GM19035 (cell line): ENCODE measurements at regions not wholly inside any gene's neighbourhood (a gene's known extent, or its start where the extent isn't known, plus 50 kb on each side); places are given as distances from the start of the nearest gene placed in this dataset.

Experiments
- ATAC-seq: cut with Tn5 transposase; IDR thresholded peaks from one replicate; pipeline ENCODE4 v1.9.1; 2021; ENCODE audit not compliant: unreplicated experiment

GRCh38 chr1:25061261-25061995 lies 131.4 kb upstream of the RUNX3 start:
- ATAC-seq: no peak

DNA sequence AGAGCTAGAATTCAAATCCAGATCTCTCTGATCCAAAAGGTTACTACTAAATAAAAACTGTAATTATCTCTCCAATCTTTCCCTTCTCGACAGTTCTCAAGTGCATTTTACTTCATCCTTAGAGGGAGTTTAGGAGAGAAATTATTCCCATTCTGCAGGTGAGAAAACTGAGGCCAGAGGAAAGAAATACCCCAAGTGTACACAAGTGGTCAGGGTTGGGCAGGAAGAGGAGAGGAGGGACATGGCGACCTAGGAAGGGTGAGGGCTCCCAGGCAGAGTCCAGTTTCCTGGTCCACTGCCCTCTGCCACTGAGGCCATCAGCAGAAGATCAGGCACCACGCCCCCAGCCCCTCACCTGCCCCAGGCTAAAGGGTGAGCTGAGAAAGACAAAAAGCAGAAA lies 127.1 kb upstream of the RUNX3 start:
- no peak for ATAC-seq

GRCh38 chr1:25056536-25056935 lies 126.5 kb upstream of the RUNX3 start:
- ATAC-seq: no peak

DNA sequence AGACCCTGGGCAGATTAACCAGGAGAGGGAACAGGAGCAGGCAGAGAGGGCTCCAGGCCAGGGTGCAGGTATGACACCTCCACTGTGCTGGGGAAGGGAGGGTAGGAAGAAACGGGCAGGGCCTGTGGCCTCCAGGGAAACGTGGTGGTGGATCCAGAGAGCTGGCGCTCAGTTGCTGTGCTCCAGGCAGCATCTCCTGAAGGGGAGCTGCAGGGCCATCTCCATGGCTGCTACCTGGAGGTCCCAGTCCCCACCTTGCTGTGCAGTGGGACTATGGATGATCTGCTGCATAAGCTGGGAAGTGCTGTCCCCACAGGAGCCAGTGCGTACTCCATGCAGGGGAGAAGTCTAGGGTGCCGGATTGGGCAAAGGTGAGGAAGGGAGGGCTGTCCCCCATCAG lies 125.9 kb upstream of the RUNX3 start:
- ATAC-seq: no peak

- ATAC-seq: no peak
Observed at GRCh38 chr1:25055324-25055780, 125.3 kb upstream of the RUNX3 start.

DNA sequence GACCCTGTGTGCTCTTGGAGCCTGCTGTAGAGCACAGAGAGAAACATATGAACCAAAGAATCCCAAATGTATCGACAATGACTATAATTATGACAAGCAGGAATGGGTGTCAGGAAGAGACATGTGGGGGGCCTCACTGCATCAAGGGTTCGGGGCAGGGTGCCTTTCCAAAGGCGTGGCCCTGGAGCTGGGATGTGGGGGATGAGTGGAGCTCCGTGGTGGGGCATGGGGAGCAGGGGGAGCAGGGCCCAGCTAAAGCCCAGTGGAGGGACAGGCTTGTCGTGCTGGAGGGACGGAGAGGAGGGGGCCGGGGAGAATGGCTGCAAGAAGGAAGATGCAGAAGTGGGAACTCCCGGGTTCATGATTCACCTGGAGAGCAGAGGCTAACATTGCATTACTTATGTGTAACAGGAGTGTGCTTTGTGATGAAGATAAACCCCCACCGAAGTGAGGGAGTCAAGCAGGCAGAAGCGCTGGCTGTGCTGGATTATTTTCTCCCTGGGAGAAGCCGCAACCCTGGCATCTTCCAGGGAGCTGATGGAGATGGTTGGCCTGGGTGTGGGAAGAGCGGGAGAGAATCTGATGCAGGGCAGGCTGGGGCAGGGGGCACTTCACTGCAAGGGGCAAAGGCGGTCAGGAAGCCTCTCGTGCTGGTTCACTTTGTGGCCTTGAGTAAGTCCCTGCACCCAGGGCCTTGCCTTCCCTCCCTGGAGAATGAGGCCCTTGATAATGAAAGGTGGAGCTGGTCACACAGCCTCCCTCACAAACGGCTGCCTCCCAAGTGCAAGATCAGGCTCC lies 124.6 kb upstream of the RUNX3 start:
- ATAC-seq: no peak

GRCh38 chr1:25053576-25054250 lies 123.6 kb upstream of the RUNX3 start:
- no peak for ATAC-seq

DNA sequence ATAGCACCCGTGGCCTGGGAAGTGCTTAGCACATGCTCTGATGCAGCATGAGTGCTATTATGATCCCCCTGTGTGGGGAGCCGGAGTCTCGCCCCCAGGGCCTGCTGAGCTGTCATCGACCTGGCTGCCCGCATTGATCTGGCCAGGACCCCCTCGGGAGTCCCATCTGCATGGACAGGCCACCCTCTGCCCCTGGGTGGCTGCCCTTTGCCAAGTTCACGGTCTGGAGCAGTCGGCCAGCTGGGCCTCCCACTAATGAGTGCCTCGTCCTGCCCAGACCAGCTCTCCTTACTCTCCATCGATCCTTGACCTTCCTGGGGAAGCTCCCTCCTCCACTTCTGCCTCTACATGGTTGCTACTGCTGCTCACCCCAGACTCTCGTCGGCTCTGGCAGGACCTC lies 121.8 kb upstream of the RUNX3 start:
- ATAC-seq: no peak

DNA sequence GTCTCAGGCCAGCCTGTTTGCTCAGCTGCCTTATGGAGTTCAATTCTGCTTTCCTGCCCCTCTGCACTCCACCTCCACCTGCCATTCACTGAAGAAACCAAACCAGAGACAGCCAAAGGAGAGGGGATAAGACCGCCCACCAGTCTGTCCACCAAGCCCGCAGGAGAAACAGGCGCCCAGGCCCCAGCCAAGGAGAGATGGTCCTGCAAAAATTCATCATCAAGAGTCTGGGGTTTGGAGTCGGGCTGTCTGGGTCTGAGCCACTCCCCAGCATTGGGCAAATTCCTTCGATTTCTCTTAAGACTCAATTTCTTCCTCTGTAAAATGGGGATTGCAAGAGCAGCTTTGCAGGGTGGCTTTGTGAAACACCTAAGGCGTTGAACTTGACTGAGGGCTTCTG lies 121.4 kb upstream of the RUNX3 start:
- no peak for ATAC-seq

- no peak for ATAC-seq
Observed at GRCh38 chr1:25050165-25050564, 120.1 kb upstream of the RUNX3 start.

- no peak for ATAC-seq
Observed at GRCh38 chr1:25049190-25049589, 119.1 kb upstream of the RUNX3 start.

DNA sequence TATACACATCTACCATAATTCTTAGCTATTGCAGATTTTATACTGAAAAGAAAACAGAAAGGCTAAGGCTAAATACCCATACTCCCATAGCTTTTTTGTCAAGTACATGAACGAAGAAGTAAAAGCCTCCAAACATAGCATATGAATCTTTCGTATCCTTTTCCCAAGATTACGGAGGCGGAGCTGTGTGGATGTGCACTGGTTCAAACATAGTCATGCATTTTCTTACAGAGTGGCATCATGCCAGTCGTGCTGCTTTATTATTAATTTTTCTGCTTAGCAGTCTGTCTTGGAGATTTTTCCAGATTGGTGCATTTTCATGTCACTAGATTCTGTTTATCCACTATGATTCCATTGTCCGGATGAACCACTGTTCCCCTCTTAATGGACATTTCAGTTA lies 118.7 kb upstream of the RUNX3 start:
- ATAC-seq: no peak

- ATAC-seq: no peak
Observed at GRCh38 chr1:25047506-25048240, 117.6 kb upstream of the RUNX3 start.

DNA sequence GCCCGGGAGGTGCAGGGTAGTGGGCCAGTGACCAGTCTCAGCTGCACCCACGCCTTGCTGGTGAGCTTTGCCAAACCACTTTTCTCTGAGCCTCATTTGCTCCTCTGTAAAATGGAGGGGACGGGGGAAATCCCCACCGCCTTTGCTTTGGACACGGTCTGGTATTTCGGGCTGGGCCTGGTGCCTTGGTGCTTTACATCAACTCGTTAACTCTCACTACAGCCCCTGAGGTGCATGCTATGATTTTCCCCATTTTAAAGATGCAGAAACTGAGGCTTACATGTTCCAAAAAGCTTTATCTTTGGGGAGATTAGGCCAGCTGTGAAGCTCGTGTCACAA lies 116.1 kb upstream of the RUNX3 start:
- ATAC-seq: no peak

DNA sequence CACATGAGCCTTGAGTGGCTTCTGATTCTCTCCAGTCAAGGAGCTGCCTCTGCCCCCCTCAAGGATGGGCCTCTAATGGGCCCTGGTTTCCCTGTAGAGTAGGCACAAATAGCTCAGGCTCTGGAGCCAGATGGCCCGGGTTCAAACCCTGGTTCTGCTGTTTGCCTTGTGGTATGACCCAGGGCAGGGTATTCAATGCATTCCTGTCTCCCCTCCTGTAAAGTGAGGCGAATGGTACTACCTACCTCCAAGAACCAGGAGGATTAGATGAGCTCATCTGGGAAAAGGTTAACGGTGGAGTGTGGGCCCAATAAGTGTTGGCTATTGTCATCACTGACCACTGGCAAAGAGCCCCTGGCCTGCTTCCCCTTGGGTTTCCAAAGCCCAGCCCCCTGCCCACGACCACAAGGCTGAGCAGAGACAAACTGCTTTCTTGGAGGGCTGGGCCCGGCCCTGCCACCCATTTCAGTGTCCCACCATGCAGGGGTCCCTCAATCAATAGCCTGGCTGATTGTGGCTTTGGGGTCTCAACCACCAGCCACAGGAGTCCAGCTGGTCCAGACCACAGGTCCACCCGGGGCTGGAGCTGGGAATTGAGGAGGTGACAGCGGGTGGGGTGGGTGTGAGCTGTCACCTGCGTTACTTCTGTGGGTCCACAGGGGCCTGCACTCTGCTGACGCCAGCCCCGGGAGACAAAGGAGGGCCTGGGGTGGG lies 115.6 kb upstream of the RUNX3 start:
- ATAC-seq: no peak

- no peak for ATAC-seq
Observed at GRCh38 chr1:25043228-25043580, 113.1 kb upstream of the RUNX3 start.

DNA sequence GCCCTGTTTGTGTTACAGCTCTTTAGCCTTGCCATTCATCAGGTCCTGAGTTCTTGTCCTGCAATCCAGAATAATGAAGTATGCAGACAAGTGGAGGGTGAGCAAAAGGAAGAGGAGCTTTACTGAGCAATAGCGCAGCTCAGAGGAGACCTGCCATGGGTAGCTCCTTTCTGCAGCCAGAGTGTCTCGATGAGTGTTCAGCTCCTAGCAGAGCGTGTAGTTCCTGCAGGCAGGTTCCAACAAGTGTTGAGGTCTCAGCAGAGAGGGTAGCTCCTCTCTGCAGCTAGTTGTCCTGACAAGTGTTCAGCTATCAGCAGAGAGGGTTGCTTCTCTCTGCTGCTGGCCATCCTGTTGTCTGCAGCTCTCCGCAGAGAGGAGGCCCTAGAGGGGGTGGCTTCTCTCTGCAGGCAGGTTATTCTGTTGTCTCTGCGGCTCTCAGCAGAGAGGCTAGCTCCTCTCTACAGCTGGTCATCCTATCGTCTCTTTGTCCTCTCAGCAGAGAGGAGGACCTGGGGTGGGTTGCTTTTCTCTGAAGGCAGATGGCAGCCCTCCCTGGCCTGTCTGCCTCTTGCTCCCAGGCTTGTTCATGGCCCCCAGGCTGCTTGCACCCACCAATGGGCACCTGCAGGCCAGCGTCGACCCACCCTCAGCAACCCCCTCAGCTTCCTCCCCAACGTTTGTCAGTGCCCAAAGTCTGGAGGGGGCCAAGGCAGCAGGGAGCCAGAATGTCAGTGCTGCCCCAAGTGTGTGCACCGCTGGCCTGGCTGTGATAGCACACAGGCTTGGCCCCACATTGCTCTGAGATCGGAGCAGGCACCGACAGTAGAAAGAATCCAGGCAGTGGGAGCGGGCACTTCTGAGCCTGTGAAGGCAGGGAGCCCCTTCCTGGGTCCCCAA lies 112.5 kb upstream of the RUNX3 start:
- no peak for ATAC-seq

- no peak for ATAC-seq
Observed at GRCh38 chr1:25041916-25042315, 111.8 kb upstream of the RUNX3 start.

DNA sequence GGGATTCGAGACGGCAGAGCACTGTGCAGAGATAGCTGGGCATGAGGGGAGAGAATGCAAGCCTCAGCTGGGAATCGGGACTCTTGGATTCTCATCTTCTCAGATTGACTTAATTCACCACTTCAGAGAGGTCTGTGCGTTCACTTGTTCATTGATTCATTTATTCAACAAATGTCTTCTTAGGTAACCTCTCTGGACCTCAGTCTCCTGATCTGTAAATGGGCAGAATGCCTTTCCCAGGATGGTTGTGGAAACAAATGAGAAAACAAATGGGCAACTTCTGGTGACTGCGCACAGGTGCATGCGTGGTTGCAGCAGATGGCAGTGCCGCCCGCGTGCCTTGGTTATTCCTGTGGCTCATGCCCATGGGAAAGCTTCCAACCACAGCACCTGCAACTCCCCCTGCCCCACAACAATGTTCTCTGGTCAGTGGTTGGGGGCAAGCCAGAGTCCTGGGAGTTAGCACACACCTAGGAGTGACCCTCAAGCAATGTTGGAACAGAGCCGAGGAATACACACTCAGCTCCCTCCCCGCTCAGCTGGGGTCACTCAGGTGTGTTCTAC lies 110.1 kb upstream of the RUNX3 start:
- no peak for ATAC-seq
